ENCODE measurements at regions not wholly inside any gene's neighbourhood (a gene's known extent, or its start where the extent isn't known, plus 50 kb on each side); places are given as distances from the start of the nearest gene placed in this dataset.

GRCh38 chr11:70678931-70679900 is 280.9 kb downstream of the CTTN start:
- no peak for TF ChIP-seq CTCF (IDR thresholded peaks at IDR 0.05)
- TF ChIP-seq ZFX (IDR thresholded peaks at IDR 0.05; ENCODE audit: borderline replicate concordance), result no peak
- no peak overlapping the region for H3K27ac ChIP-seq

GRCh38 chr11:70680781-70681281 is 282.5 kb downstream of the CTTN start:
- TF ChIP-seq ZFX (IDR thresholded peaks at IDR 0.05; ENCODE audit: borderline replicate concordance) (no peak), CTCF (IDR thresholded peaks at IDR 0.05) (no peak)

GRCh38 chr11:70682056-70682455 is 283.7 kb downstream of the CTTN start:
- H3K27ac ChIP-seq, result no peak overlapping the region
- TF ChIP-seq CTCF (IDR thresholded peaks at IDR 0.05) (no peak), ZFX (IDR thresholded peaks at IDR 0.05; ENCODE audit: borderline replicate concordance) (no peak)

More at GRCh38 chr11:70680781-70681281, 282.5 kb downstream of the CTTN start:
- no peak overlapping the region for H3K27ac ChIP-seq

- no peak overlapping the region for H3K27ac ChIP-seq
- TF ChIP-seq CTCF (IDR thresholded peaks at IDR 0.05), result no peak
- no peak for TF ChIP-seq ZFX (IDR thresholded peaks at IDR 0.05; ENCODE audit: borderline replicate concordance)
These were observed 284.4 kb downstream of the CTTN start for GRCh38 chr11:70682760-70683159.

GRCh38 chr11:70687716-70688115 is 289.4 kb downstream of the CTTN start:
- H3K27ac ChIP-seq, result no peak overlapping the region
- TF ChIP-seq CTCF (IDR thresholded peaks at IDR 0.05) (no peak), ZFX (IDR thresholded peaks at IDR 0.05; ENCODE audit: borderline replicate concordance) (no peak)

- H3K27ac ChIP-seq, result no peak overlapping the region
These were observed 289.8 kb downstream of the CTTN start for GRCh38 chr11:70688142-70688541.

More at GRCh38 chr11:70688142-70688541, 289.8 kb downstream of the CTTN start:
- TF ChIP-seq ZFX (IDR thresholded peaks at IDR 0.05; ENCODE audit: borderline replicate concordance) (no peak), CTCF (IDR thresholded peaks at IDR 0.05) (no peak)
